Activated CD4-positive, CD25-positive, alpha-beta regulatory T cell treated with anti-CD3 and anti-CD28 coated beads, Interleukin-2, amount 50 U/mL, for 72 hours (primary cell): ENCODE measurements at regions not wholly inside any gene's neighbourhood (a gene's known extent, or its start where the extent isn't known, plus 50 kb on each side); places are given as distances from the start of the nearest gene placed in this dataset.

Experiments
- DNase-seq: peaks from one replicate; pipeline ENCODE4 v3.0.0; 2021

DNA sequence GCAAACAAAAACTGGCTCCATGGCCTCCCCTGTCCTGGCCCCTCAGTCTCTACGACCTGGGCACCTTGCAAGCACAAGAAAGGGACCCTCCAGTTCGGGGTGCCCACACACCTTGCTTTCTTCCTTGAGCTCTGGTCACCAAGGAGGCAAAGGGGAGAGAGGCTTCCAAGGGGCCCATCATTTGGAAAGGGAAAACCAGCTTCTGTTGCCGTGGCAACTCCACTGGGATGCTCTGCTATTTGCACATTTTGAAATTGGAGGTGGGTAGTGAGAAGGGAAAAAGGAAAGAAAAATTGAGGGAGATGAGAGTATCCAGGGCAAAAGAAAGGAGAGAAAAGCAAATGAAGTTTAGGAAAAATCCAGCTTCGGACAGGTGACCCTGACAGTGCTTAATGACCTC, 388.4 kb downstream of the SHANK2 start:
- DNase-seq: no peak

DNA sequence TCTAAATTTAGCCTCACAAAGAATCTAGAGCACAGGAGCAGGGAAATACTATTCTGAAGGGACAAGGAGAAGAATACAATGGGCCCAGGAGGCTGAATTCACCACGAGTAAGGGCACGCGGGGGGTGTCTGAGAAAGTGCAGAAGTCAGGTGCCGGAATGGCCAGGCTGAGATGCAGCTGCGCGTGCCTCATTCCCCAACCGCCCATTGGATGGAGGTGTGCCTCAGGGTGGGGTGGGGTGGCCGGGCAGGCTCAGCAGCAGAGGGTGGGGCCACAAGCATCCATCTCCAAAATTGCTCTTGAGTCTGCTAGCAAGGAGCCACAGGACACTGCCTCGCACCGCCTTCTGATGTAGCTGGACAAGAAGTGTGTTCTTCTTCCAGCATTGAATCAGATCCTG, 387.0 kb downstream of the SHANK2 start:
- DNase-seq: no peak

DNA sequence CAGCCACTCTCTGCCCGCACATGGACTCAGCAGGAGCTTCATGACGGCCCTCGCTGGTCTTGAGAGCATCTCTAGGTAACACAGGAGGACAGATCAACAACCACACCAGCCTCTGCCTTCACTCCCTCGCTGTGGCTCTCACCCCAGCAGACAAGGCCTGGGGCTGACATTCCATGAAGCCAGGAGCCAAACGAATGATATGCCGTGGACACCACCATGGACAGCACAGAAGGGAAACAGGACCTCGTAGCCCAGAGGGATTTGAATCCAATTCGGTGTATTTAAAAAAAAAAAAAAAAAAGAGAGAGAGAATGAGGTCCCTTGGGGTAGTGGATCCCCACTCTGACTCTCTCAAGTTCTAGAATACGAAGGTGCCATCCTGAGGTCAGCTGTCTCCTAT, 385.5 kb downstream of the SHANK2 start:
- no peak for DNase-seq

DNA sequence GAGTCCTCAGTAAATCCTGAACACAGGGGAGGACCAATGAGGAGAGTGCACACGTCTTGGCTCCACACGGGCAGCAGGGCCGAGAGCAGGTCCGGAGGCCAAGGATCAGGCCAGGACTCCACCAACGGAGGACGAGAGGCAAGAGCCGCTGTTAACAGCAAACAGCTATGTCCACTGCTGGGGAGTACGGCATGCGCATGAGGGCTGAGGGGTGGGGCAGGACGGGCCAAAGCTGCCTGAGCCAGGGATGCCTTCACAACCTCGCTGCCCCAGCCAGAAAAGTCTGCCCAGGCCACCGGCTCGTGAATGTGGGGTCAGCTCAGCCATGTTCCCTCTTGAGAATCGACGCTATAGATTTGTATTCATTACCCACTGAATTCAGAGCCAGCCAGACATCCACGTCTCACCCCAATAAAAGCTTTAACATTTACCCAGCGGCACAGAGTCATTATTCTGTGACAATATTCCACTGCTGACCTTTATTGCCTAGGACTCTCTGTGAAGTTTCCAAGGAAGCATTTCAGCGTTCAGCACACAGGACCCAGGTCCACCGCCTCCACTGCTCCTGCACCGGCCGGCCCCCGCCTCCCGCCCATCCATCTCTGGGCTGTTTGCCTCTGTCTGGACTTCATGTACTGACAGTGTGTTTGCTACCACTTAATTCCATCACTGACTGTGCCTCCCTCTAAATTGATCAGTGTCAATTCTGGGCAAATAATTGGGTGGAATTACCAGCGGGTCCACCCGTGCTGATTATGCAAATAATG, 384.9 kb downstream of the SHANK2 start:
- DNase-seq: no peak

DNA sequence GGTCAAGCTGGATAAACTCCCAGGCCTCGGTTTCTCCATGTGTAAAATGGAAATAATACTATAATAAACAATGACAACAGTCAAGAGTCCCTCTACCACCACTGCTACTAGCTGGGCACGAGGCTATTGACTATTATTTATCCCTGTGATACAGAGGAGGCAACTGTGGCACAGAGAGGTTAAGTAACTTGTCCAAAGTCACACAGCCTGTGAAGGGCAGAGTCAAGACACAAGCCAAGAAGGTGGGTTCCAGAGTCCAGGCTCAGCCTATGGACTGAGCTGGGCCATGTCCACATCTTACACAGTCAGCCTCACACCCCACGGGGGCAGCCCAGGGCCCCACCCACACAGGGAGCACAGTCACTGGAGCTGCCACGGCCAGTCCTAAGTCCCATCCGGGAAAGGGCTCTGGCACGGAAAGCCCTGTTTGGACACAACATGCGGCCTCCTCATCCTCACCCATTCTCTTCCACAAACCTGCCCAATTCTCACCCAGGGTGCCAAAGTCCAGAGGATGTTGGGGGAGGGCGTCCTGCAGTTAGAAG, 384.0 kb downstream of the SHANK2 start:
- DNase-seq: no peak

DNA sequence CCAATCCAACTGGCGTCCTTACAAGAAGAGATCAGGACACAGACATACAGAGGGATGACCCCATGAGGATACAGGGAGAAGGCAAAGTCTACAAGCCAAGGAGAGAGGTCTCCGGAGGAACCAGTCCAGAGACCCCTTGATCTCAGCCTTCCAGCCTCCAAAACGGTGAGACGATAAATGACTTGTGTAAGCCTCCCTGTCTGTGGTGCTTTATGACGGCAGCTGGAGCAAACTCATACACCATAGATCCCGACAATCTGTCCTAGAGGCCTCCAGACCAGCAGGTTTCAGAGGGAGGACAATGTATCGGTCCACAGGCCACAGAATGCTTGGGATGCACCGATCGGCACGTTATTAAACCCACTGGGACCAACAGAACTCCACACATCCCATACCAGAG, 383.3 kb downstream of the SHANK2 start:
- no peak for DNase-seq

DNA sequence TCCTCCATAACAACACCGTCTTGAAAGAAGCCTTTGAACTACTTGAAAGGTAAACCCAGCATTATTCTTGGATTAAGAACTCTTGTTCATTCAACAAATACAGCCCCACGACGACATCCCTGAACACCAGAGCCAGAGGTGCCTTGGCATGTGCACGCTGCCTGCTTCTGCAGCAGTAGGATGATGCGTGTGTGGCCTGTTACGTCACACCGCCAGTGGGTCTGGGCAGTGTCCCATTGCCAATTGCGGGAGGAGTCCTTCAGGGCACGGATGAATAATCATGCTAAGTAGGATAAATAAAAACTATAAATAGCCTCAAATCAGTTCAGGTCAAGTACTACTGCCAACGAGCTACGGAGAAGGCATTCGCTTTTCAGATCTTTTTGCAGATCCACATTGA, 380.5 kb downstream of the SHANK2 start:
- DNase-seq: no peak

DNA sequence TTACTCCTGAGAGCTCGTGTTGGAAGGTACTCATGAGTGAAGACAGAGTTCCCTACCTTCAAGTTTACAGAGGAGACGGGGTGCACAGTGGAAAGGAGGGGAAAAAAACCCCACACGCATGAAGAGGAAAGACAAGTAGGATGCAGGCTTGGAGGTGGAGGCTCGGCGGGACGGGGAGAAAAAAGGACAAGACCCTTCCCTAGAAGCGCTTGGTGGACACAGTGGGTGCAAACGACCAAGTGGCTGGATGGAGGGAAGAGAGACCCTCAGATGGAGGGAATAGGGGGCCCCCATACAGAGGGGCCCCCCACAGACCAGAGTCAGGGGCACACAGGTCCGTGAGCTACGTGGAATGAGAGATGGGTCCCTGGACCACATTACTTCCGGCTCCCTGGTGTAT, 380.1 kb downstream of the SHANK2 start:
- DNase-seq: no peak

DNA sequence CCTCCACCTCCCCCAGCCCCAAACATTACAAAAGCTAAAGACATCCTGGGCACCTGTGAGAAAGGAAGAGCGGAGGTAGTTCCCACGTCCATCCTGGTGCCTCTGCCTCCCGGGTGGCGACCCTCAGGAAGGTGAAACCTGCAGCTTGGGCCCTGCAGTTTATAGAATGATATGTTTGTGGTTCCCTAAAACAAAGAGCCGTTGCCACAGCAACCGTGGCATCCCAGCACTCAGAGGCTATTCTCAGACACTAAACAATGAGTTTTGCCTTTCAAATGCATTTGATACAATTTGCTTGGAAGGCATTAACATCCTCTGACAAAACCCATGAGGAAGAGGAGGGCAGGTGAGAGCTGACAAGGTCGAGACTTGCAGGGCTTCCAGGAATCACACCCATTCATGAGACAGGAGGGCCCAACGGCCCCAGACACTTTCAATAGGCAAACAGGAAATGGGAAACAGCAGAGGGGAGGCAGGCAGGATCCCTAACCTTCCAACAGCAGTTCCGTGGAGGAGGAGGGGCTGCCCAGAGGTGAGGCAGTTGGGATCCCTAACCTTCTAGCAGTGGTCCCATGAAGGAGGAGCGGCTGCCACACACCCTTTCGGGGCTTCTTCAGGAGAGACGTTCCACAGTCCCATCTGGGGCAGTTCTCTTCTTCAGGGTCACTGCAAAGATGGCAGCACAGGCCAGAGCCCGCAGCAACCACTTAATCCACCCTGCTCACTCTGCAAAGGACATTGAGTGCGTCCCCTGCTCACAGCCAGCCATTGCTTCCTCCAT, 379.2 kb downstream of the SHANK2 start:
- DNase-seq: no peak

DNA sequence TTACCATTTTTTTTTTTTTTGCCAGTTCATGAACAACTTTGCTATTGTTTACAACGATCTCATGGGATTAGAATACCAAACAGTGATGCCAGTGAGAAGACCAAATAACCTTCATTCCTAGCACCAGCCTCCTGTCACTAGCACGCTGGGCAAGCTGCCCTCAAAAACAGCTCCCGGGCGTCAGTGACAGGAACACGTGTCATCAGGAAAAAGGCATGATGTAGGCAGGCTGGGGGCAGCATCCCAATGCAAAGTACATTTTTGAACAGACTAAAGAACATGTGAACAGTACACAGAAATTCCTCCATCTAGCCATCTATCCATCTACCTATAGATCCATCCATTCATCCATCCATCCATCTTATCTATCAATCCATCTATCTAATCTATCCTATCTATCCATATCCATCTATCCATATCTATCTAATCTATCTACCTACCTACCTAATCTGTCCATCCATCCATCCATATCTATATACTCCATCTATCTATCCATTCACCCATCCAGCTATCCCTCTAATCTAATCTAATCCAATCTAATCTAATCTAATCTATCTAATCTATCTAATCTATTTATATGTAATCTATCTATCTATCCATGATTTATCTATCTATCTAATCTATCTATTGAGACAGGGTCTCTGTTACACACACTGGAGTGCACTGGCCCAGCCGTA, 378.5 kb downstream of the SHANK2 start:
- no peak for DNase-seq

DNA sequence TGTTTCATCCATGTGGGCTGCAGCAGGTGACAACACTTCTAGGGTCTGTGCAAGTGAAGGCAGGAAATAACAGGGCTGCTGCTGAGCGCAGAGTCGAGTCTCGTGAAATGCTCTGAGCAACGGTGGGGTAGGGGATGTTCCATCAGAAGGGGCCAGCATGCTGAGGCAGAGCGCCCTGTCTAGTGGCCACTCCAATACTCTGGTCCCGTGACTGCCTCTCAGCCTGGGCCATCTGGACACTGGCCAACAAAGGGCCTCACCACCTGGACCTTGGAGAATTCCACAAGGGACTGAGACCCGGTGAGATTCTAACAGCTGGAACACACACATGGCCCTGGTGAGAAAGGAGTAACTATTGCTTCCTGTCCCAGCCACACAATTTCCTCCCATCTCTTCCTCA, 375.7 kb downstream of the SHANK2 start:
- no peak for DNase-seq

DNA sequence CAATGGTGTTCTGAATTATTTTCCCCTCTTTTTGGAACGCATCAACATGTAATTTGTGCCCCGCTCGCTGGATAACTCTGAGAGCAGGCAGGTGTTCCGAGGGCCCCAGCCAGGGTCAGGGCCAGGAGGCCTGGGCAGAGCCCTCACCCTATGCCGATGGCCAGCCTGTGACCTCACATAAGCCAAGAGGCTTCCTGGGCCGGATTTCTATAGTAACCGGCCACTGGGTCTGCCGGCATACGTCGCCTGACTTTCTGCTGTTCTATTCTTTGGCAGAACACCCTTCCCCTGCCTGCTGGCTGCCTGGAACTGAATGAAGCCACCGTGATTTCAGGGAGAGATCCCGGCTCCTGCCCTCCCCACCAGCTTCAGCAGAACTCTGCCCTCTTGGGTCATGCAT, 375.2 kb downstream of the SHANK2 start:
- DNase-seq: no peak

DNA sequence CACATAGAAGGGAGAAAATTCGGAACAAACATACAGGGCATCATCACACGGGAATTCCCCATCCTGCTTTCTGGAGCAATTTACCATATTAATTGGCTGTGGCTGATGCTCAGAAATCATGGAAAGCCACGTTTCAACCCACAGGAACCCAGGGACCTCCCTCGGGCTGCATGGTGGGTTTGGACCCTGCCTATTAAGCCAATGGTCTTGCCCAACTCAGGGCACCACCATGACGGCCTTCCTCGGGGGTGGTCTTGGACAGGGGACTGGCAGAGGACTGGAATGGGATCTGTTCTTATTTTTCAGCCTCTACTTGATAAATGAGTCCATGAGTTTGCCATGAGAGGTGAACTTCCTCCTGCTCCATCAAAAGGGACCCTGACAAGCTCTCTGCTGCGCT, 374.0 kb downstream of the SHANK2 start:
- DNase-seq: no peak

DNA sequence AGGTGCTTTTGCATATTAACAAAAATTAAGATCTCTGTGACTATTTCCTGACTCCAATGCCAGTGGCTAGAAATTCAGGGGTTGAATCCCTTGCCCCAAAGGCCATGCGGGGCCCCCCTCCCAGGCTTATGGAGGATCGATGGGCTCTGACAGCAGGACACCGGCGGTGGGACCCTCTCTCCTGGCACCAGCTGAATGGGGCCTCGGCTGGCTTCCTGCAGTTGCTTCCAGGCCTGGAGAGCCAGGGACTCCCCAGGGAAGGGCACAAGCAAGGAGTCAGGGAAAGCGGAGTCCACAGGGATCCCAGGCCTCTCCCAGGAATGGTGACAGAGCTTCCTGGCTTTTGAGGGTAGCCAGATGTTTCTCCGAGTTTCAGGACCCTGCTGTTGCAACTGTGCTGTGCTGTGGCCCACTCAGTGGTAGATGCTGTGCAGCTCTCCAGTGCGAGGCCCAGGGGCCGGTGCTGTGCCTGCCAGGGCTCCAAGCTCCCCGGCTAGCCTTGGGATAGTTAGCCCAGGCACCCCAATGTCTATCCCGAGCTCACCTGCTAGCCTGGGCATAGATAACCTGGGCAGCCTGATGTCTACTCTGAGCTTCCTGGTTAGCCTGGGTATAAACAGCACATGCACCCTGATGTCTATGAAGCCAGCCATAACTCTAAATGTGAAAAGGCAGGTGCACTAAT, 372.6 kb downstream of the SHANK2 start:
- no peak for DNase-seq

DNA sequence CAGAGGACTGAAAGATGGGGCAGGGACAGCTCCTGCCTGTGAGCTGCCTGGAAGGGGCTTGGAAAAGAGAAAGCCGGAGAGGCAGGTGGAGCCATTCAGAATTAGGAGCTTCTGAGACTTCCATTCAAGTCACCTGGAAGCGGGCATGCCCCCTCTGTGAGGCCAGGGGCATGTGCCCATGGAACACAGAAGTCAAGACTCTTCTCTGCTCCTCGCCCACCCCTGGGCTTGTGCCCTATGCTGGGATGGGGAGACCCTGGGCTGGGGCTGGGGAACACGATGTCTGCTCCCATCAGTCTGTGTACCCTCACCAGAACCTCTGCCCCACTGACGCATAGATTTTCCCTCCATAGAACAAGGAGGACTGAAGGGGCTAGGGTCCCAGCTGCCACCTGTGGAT, 372.0 kb downstream of the SHANK2 start:
- no peak for DNase-seq

DNA sequence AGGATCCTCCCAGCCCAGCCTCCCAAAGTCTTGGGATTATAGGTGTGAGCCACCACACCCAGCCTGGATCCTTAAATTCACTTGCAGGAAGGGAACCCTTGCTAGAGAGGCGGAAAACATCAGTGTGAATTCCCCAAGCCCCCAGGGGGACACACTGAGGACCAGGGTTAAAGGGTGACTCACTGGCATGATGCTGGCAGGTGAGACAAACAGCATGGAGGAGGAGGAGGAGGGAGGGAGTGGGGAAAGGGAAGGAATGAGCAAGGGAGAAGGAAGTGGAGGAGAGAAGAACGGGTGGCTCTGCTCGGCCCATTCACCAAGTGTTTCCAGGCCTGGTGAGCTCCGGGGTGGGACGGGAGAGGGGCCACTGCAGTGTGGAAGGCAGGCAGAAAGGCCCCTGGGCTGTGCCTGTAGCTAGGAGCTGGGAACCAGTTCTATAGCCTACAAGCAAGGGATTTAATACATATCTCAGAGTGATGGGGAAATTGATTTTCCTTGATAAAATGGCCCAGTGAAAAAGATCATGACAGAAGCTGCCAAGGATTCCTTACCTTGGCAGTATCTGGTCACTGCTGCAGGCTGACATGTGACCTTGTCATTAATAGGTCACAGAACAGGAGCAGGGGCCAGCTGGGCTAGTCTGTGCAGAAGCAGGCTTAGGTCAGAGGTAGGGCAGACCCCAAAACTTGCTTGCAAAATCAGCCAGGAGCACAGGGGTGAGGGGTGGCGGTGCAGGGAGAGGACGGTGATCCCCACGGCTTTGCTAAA, 370.2 kb downstream of the SHANK2 start:
- DNase-seq: no peak

DNA sequence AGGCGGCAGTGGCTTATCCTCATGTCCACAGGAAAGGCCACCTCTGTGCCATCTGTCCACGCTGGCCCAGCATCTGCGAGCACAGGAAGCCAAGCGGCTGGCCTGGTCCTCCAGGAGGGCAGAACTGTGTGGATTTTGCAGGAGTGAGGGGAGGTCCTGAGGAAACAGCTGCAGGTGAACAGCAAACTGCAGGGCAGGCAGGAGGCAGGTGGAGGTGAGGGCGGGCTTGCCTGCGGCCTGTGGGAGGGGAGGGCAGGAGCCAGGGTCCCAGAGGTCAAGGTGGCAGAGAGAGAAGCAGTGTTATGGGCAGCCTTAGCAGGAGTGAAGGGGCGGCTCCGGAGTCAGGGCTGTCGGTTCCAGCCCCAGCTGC, 369.7 kb downstream of the SHANK2 start:
- DNase-seq: no peak

DNA sequence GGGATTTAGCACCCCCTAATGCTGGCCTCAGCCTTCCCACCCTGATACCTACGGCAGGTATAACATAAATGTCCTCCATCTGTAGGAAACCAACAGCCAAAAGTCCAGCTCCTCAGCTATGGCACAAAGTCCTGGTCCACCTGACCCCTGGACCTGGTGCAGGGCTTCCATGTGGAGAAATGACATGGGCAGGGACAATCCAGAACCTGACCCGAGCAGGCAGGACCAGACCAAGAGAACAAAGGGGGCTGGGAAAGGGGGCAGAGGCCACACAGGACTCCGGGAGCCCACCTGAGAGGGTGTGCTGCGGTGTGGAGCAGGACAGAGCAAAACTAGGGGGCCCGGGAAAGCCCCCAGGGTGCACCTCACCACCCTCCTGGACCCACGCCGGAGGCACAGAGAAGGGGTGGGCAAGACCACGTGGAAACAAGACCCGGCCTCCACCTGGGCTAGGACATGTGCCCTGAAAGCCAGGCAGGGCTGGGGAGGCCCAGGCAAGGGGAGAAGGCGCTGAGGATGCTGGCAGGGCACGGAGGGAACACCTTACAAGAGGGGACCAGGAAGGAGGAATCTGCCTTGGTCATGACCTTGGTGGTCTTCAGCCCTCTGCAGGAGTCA, 368.9 kb downstream of the SHANK2 start:
- no peak for DNase-seq

DNA sequence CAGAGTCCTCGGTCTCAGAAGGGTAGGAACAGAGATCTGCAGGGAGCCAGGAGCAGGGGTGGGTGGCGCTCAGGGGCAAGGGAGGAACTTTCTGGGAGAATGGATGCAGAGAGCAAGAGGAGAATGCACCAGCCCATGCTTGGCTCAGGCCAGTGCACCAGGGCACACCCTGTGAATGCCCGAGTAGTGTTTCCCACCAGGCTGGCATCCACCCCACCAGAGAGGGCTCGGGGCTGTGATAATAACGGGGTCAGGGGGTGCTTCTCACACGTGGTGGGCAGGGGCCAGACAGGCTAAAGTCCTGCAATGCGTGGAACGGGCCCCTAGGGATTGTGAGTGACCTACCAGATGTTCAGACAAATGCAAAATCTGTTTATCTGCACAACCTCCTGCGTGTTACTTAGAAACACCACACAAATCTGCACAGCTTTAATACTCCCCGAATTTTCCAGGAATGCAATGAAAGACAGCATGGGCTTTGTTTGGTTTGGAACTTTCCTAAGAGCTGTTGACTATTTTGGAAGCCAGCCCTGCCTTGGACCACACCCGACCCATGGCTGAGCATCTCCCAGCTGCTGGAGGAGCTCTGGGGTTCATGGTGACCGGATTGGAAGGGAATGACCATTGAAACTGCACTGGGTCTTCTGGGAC, 368.3 kb downstream of the SHANK2 start:
- DNase-seq: no peak

DNA sequence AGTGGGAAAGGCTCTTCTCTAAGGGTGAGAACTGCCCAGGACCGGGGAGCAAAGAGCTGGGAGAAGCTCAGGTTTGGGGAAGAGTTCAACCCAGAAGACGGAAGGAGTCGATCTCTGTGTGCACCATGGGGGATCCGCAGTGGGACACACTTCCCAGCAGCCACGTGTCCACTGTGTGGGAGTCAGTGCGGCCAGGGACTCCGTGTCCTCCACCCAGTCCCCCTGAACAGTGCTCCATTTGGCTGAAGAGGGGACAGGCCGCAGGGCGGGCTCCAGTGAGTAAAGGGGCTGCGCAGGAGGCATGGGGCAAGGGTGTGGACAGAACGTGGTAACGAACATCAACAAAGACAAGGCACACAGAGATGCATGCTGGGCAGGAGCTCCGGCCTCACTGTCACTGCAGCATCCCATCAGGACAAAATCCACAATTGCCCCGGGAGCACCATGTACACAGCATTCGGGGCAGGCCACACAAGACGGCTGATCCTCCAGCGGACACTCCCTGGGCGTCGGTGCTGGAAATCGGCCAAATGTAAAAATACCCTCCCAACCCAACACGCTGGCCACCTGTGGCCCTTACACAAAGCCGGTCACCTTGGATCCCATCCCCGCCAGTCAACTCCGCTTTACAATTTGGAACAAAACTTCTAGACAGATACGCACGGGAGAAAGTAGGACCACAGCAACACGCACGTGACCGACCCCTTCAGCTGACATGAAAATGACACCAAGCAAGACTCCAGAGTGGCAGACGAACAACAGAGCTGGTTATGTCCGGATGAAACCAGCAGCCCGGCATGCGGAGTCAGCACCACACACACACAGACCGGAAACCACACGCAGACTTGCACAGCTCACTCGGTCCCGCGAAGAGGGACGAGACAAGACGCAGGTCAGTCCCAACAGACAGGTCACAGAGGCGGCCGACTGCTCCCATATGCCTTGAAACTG, 366.8 kb downstream of the SHANK2 start:
- no peak for DNase-seq
